Right hindlimb (tissue), 1 donor: ENCODE measurements at regions not wholly inside any gene's neighbourhood (a gene's known extent, or its start where the extent isn't known, plus 50 kb on each side); places are given as distances from the start of the nearest gene placed in this dataset.
"Not testable (repeated sequence)": the region's sequence is repeated elsewhere in the genome, so short reads cannot be mapped to it uniquely, and the experiment has no call there.

Experiments
- DNase-seq: peaks from one replicate; pipeline ENCODE4 v3.0.0-alpha.2; 2018

DNA sequence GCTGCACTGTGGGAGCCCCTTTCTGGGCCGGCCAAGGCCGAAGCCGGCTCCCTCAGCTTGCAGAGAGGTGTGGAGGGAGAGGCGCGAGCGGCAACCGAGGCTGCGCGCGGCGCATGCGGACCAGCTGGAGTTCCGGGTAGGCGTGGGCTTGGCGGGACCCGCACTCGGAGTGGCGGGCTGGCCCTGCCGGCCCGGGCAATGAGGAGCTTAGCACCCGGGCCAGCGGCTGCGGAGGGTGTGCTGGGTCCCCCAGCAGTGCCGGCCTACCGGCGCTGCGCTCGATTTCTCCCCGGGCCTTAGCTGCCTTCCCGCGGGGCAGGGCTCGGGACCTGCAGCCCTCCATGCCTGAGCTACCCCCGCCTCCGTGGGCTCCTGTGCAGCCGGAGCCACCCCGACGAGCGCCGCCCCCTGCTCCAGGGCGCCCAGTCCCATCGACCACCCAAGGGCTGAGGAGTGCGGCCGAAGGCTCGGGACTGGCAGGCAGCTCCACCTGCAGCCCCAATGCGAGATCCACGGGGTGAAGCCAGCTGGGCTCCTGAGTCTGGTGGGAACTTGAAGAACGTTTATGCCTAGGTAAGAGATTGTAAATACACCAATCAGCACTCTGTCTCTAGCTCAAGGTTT, 777.9 kb downstream of the CDH11 start:
- DNase-seq: not testable (repeated sequence)

DNA sequence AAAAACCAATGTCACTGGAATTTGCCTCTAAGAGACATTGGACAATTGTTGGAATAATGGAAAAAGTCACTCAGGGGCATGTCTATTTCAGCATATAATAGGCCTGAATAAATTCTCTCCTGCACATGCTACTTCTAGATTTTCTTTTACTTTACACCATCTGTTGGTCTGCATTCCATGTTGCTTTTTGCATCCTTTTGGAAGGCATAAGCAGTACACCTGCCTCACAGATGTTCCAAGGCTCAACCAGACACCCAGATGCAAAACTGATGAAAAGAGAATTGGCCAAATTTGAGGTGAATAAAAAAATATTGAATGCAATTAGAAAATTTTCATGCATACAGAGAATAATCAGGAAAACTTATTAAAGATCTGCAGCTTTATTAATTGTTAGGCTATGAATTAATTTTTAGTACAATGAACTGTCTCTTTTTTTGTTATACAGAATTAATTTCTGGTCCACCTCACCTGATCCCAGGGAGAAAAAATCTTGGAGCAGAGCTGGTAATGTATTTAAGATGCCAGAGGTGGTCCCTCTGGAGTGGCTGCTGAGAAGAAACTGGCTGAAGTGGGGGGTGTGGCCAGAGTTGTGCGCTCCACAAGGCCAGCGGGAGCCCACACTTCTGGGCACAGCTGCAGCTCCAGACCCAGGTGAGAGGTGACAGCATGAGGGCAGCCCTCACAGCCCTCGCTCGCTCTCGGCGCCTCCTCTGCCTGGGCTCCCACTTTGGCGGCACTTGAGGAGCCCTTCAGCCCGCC, 778.6 kb downstream of the CDH11 start:
- no peak for DNase-seq

DNA sequence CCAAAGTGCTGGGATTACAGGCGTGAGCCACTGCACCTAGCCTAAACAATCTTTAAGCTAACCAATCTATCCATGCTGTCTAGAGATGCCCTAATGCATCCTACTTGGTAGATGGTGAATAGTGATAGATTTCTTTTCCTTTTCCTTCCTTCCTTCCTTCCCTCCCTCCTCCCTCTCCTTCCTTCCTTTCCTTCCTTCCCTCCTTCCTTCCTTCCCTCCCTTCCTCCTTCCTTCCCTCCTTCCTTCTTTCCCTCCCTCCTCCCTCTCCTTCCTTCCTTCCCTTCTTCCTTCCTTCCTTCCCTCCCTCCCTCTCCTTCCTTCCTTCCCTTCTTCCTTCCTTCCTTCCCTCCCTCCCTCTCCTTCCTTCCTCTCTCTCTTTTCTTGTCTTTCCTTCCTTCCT, 780.5 kb downstream of the CDH11 start:
- not testable (repeated sequence) for DNase-seq

DNA sequence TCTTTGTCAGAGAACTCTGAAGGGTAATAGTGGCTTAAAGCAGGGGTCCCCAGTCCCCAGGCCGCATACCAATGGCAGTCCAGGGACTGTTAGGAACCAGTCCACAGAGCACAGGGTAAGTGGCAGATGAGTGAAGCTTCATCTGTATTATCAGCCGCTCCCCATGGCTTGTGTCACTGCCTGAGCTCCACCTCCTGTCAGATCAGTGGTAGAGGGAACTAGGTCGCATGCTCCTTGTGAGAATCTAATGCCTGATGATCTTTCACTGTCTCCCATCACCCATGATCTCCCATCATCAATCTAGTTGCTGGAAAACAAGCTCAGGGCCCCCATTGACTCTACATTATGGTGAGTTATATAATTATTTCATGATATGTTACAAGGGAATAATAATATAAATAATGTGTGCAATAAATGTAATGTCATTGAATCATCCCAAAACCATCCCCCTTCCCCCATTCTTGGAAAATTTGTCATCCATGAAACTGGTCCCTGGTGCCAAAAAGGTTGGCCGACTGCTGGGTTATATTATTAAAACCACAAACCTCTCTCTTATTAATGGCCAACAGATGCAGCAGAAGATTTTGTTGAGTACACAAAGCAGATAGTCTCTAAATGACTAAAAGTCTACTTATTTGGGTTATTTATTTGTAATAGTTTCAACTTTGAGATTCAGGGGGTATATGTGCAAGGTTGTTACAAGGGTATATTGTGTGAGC, 782.7 kb downstream of the CDH11 start:
- DNase-seq: no peak

DNA sequence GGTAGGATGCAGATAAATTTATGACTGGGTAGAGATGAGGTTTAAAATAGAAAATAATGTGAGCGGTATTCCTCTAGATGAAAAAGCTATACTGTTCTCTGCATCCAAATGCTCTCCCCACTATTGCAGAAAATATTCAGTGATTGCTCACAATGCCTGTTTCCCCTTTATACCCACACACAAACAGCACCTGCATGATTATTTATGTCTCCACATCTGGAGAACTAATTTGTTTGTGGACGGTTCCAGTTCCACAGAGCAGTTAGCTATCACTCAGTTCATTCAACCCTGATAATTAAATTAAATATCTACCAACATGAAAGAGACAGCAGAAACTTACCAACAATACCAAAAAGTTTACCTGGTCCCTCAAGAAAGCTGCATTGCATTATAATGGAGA, 800.0 kb downstream of the CDH11 start:
- DNase-seq: no peak

DNA sequence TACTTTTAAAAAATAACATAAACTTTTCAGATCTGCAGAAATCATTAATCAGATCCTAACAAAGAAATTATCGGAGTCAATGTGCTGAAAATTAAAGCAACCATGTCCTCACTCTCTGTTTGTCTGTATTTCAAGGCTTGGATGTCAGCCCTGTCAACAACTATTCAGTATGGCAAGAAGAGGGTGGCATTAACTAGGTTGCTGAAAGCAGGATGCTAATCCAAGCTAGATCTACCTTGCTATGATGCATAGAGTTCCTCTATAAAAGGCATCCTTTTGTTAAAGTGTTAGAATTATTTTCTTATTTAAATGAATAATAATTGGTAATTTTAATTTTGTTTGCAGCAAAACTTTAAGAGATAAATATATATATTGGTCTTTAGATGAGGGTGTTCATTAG, 800.8 kb downstream of the CDH11 start:
- no peak for DNase-seq

DNA sequence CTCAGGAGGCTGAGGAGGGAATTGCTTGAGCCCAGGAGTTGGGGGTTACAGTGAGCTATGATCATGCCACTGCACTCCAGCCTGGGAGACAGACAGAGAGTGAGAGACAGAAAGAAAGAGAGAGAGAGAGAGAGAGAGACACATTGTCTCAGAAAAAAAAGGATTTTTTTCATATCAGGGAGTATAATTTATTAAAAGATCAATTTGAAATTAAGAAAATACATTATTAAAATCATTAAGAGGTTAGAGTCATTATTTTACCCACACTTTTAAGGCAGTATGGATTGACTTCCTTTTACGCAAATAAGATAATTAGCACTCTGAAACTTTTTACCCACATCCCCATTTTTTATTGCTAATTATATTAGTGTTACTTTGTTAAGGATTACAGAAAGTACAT, 804.3 kb downstream of the CDH11 start:
- DNase-seq: no peak

DNA sequence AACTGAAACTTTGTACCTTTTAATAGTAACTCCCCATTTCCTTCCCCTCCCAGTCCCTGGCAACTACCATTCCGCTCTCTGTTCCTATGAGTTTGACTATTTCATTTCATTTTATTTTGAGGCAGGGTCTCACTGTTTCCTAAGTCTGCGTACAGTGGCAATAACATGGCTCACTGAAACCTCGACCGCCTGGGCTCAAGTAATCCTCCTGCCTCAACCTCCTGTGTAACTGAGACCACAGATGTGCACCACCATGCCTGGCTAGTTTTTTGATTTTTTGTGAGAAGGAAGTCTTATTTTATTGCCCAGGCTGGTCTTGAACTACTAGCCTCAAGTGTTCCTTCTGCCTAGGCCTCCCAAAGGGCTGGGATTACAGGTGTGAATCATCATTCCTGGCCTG, 808.1 kb downstream of the CDH11 start:
- no peak for DNase-seq

DNA sequence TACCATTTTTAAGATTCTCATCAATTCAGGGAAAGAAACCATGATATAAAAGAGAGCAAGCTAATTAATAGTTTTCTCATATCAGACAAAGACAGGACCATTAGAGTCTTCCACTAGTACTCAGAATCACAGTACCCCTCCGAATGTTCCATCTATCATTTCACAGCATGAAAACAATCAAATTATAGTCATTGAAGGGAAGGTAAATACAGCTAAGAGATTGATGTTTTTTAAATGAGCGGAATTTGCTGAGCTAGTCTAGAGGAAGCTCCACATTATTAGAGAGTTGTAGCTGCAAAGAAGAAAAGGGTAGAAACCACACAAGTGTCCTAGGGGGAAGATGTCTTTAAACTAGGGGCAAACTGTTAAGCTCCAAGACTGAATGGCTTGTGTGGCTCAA, 808.9 kb downstream of the CDH11 start:
- DNase-seq: no peak

DNA sequence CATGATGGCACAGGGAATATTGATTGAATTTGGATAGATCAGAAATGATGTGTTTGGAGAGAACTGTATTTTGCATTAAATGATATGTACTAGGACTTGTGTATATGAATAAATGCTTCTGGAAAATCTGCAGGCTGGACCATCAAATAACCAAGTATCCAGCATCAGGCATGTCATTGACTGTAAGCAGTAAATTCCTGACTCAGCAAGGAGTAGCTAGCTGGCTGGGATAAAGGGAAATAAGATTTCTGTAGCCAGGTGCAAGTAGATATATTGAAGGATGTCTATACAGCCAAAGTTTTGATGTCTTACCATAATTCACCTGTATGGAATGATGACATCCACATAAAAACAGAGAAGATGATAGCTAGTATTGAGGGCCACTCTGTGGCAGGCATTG, 809.6 kb downstream of the CDH11 start:
- no peak for DNase-seq

DNA sequence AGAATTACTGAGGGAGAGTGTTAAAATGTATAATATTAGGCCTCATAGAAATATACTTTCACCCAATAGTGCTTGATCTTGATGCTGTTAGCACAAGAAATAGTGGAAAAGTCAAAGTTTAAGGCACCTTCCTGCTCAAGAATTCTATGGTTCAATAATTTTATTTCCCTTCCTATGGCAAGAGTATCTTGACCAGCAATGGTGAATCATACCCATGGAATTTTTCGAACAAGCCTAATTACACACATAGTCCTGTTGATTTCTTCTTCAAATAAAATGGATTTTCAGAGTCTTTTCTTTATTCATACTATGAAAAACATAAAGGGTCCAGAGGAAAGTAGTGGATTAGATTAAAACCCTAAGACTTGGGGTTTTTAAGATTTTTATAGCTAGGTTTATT, 810.6 kb downstream of the CDH11 start:
- DNase-seq: no peak

DNA sequence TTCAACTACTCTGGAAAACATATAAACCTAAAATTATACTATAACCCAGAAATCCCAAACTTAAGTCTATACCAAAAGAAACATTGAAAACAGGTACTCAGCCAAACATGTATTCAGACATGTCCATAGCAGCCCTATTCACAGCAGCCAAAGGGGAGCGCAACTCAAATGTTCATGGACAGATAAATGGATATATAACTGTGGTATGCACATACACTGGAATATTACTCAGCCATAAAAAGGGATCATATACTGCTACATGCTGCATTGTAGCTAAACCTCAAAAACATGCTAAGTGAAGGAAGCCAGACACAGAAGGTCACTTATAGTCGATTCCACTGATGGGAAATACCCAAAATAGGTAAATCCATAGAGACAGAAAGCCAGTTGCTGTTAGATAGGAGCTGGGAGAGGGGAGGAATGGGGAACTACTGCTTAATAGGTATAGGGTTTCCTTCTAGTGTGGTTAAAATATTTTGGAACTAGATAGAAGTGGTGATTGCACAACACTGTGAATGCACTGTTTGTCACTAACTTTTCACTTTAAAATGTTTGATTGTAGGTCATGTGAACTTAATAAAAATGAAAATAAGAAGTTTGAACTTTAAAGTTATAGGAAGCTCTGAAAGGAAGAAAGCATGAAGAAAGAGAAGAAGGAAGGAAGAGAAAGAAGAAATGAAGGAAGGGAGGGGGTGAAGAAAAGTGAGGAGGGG, 812.3 kb downstream of the CDH11 start:
- no peak for DNase-seq

DNA sequence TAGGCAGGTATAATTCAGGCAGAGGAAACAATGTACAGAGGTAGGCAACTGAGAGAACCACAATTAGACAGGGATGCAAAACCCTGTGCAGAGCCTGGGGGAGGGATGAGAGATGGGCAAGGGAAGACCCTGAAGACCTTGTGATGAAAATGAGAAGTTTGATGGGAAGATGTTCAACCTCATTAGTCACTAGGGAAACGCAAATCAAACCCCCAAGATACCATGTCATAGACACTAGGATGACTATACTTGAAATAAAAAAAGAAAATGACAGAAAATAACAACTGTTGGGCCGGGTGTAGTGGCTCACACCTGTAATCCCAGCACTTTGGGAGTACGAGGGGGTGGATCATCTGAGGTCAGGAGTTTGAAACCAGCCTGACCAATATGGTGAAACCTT, 813.1 kb downstream of the CDH11 start:
- DNase-seq: no peak

DNA sequence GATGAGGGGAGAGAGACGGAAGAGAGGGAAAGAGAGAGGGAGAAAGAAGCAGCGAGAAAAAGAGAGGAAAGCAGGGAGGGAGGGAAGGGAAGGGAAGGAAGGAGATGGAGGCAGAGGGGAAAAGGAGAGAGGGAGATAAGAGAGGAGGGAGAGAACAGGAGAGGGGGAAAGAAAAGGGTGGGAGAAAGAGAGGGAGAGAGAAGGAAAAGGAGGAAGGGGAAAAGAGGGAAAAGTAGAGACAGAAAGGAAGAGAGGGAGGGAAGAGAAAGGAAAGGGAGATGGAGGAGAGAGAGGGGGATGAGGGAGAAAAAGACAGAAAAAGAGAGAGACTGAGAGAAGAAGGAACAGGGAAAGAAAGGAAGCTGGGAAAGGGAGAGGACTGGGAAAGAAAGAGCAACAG, 814.4 kb downstream of the CDH11 start:
- no peak for DNase-seq

DNA sequence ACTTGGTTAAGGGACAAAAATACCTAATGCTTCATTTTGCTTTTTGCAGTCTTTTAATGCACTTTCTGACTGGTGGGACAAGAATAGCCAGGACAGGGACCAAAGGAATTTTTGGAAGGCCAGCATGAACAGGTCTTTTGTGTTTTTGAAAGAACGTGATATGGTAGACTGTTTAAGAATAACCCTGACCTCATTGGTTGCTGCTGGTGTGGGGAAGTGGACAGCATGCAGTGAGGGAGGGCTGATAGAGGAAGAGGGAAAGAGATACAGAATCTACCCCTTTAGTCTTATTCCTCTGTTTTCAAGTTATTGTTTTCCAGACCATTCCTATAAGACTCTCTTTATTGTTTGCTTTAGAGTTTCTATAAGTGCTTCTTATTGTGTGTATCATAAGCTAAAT, 816.2 kb downstream of the CDH11 start:
- no peak for DNase-seq

DNA sequence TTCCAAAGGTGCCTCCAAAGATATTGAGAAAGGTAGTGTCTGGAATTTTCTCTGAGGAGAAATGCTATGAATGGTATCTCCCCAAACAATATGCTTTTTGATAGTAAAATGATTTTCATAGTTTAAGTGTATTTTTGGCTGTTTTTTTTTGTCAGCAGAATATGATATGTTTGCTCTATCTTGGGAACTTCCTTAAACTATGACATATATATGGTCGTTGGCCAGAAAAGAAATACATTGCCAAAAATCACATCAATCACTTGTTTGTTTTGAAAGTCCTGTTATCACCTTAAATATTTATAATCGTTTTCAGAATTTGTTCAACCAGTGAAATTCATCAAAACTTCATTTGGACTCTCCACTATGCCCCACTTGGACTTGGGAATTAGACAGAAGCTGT, 816.9 kb downstream of the CDH11 start:
- no peak for DNase-seq

DNA sequence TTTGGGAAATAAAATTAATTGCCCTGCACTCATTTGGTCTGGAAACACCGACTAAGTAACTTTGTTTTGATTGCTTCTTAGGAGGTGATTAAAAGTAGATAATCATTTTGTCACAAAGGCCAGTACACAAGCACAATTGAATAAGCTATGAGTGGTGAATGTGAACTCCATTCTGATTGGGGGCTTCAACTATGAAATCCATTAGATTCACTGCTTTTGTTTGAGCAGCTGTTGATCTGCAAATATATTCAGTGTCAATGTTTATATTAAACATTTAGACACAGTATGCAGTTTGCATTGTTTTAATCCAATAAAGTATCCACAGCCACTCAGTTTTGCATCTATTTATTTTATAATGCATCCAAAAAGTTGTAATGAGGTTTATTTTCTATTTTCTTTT, 817.5 kb downstream of the CDH11 start:
- no peak for DNase-seq

DNA sequence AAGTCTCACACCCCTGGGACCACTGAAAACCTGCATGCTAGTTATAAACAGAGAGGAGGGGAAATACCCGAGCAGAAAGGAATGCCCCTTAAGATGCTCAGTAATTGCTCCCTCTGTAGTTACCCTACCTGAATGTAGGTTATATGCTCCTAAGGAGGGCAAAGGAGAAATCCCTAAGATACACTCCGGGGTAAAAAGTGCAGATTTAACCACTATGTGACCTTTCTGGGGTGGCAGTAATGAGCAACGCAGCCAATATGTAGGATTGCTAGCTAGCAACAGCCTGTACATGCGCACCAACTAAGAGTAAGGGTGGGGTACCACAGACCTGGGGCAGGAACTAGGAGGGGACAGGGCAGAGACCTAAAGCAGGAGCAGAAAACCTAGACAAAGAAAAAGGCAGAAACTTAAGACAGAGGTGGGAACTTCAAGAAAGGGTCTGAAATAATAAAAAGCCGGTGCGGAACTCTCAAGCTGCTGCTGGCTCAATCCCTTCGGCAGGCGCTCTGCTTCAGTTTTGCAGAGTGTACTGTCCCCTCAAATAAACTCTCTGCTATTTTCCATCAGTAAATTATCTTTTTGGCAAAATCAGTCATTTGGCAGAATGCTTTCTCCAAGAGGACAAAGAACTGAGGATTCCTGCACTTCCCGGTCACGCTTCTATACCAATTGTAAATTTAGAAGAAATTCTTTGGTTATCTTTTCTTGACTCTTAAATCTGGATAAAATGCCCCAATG, 823.8 kb downstream of the CDH11 start:
- DNase-seq: no peak

DNA sequence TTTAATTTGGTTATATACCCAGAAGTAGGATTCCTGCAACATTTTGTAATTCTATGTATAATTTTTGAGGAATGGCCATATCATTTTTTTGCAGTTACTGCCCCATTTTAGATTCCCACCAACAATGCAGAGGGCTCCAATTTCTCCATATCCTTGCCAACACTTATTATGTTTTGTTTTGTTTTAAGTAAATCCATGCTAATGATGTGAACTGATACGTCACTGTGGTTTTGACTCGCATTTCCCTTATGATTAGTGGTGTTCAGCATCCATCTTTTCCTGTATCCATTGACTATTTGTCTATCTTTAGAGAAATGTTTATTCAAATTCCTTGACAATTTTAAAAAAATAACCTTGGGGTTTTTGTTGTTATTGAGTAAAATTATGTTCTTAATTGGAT, 826.4 kb downstream of the CDH11 start:
- no peak for DNase-seq

DNA sequence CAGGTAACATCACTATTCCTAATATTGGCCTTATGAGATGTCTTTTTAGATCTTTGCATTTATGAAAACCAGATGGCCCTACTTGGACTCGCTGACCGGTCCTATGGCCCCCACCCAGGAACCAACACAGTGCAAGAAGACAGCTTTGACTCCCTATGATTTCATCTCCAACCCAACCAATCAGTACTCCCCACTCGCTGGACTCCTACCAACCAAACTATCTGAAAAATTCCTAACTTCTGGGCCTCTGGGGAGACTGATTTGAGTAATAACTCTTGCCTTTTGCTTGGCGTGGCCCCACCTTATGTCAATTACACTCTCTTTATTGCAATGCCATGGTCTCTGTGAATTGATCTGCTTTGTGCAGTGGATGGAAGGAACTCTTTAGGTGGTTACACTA, 828.9 kb downstream of the CDH11 start:
- no peak for DNase-seq

DNA sequence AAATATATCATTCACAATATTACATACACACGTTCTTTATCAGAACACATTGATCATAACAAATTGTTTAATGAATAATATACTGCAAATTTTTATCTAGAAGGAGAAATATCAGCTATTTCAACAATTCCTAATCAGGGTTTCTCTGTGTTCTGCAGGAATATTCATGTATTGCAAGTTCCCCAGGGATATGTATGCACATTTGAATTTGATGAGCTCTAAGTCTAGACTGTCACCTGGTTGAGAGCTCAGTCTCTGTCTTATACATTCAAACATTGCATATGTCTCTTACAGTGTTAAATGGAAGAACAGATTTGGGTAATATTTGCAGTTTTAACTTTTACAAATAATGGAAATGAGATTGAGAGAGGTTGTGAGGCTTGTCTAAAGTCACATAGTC, 829.7 kb downstream of the CDH11 start:
- no peak for DNase-seq

DNA sequence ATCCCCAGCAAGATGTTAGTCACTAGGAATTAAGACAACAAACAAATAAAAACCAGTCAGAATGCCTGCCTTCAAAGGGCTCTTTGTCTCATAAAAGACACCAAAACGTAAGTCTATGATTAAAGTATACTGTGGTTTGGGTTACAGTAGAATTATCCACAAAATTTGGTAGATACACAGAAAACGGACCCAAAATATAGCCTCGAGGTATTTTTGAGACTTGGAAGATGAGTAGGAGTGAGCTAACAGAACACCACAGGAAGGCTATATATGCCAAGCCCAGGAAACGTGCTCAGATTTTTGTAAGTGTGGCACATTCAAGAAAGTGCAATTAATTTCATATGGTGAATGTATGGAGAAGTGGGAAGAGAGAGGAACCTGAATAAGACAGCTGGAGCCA, 831.4 kb downstream of the CDH11 start:
- DNase-seq: no peak
